Naive thymus-derived CD4-positive, alpha-beta T cell (primary cell): ENCODE measurements at regions not wholly inside any gene's neighbourhood (a gene's known extent, or its start where the extent isn't known, plus 50 kb on each side); places are given as distances from the start of the nearest gene placed in this dataset.

Experiments
- ATAC-seq: fragments of 150-1000 bp; cut with Tn5 transposase; 2 replicates; pipeline ENCODE4 v1.10.0; 2021; ENCODE audit warnings: mild to moderate bottlenecking, moderate library complexity
- CTCF ChIA-PET: fragments of 350-600 bp; sonication (Branson Sonifier 250); formaldehyde crosslinking; loops from one replicate; lab custom pipeline; 2021; ENCODE audit warnings: antibody characterized with exemption; lab: Charles Lee
- POLR2A ChIA-PET: fragments of 350-600 bp; sonication (Branson Sonifier 250); formaldehyde crosslinking; loops from one replicate; lab custom pipeline; 2021; ENCODE audit warnings: antibody characterized with exemption, inconsistent platforms; lab: Charles Lee
- DNase-seq, 9 donors: peaks; one replicate each; pipeline versions ENCODE4 v3.0.0 to v3.0.0-alpha.2; 2020 to 2022; ENCODE audit warnings: mixed read lengths in 1 of 9
- H3K27ac ChIP-seq: one replicate; pipeline ENCODE4 v1.7.0; 2013; ENCODE audit warnings: mild to moderate bottlenecking, low read depth, low read length, moderate library complexity
- H3K27me3 ChIP-seq, 2 donors: one replicate each; pipeline ENCODE4 v1.7.0; 2013; ENCODE audit warnings: low read length in 2 of 2, mild to moderate bottlenecking in 2 of 2, moderate library complexity in 2 of 2; ENCODE audit not compliant: control insufficient read depth in 2 of 2, insufficient read depth in 2 of 2
- H3K36me3 ChIP-seq, 3 experiments: 1 replicate in 2 of 3; 2 replicates in 1 of 3; pipeline ENCODE4 v1.7.0; 2013; ENCODE audit warnings: low read length in 3 of 3, mild to moderate bottlenecking in 3 of 3, moderate library complexity in 1 of 3; ENCODE audit not compliant: insufficient read depth in 3 of 3, control insufficient read depth in 2 of 3
- H3K4me1 ChIP-seq, 2 donors: one replicate each; pipeline ENCODE4 v1.7.0; 2013; ENCODE audit warnings: low read length in 2 of 2, mild to moderate bottlenecking in 2 of 2, moderate library complexity in 1 of 2; ENCODE audit not compliant: control insufficient read depth in 2 of 2, insufficient read depth in 2 of 2
- H3K4me3 ChIP-seq: 2 replicates; pipeline ENCODE4 v1.7.0; 2013; ENCODE audit warnings: mild to moderate bottlenecking, low read length
- H3K9me3 ChIP-seq, 3 experiments: 1 replicate in 2 of 3; 2 replicates in 1 of 3; pipeline ENCODE4 v1.7.0; 2013; ENCODE audit warnings: low read length in 3 of 3; ENCODE audit not compliant: control insufficient read depth in 2 of 3
- H3K27ac Mint-ChIP-seq, 9 donors: one replicate each; pipeline ENCODE4 v1.8.0; 2020 to 2022; ENCODE audit warnings: mixed read lengths in 9 of 9, mild to moderate bottlenecking in 8 of 9, moderate library complexity in 5 of 9, inconsistent platforms in 2 of 9
- H3K27me3 Mint-ChIP-seq, 5 donors: one replicate each; pipeline ENCODE4 v1.8.0; 2021 to 2022; ENCODE audit warnings: mixed read lengths in 5 of 5, mild to moderate bottlenecking in 1 of 5
- H3K36me3 Mint-ChIP-seq, 5 donors: one replicate each; pipeline ENCODE4 v1.8.0; 2020 to 2022; ENCODE audit warnings: mixed read lengths in 5 of 5, mild to moderate bottlenecking in 3 of 5, inconsistent platforms in 1 of 5
- H3K4me1 Mint-ChIP-seq, 7 donors: one replicate each; pipeline ENCODE4 v1.8.0; 2020 to 2022; ENCODE audit warnings: mixed read lengths in 7 of 7, mild to moderate bottlenecking in 3 of 7, inconsistent platforms in 1 of 7
- H3K4me3 Mint-ChIP-seq, 10 donors: one replicate each; pipeline ENCODE4 v1.8.0; 2020 to 2022; ENCODE audit warnings: mild to moderate bottlenecking in 10 of 10, mixed read lengths in 10 of 10, moderate library complexity in 6 of 10, inconsistent platforms in 2 of 10
- H3K9me3 Mint-ChIP-seq, 11 donors: one replicate each; pipeline ENCODE4 v1.8.0; 2020 to 2022; ENCODE audit warnings: mixed read lengths in 11 of 11, mild to moderate bottlenecking in 4 of 11, inconsistent platforms in 1 of 11, moderate library complexity in 1 of 11
- intact Hi-C, 2 donors: fragments of 100-400 bp; cut with micrococcal nuclease; formaldehyde crosslinking; loops; one replicate each; pipeline ENCODE4 v1.15.1; 2023

GRCh38 chr6:91580635-91581034 lies 993.8 kb upstream of the MAP3K7 start:
- Mint-ChIP-seq H3K4me3 (no peak overlapping the region), H3K27ac (no peak overlapping the region), H3K27me3 (no peaks in the 10 kb centered on the region), H3K4me1 (no peaks in the 10 kb centered on the region), H3K9me3 (peaks cover 0 to 5% (median 0%) of the 10 kb centered on the region in 11 donors), H3K36me3 (no peaks in the 10 kb centered on the region)
- Histone ChIP-seq H3K4me3 (no peak overlapping the region), H3K4me1 (no peaks in the 10 kb centered on the region), H3K27me3 (no peaks in the 10 kb centered on the region), H3K9me3 (no peaks in the 10 kb centered on the region), H3K36me3 (no peaks in the 10 kb centered on the region), H3K27ac (no peak overlapping the region)
- DNase-seq: no peak
- no peak for ATAC-seq
- intact Hi-C loops: no loop called here
- ChIA-PET POLR2A (no interaction called here), CTCF (no interaction called here)

DNA sequence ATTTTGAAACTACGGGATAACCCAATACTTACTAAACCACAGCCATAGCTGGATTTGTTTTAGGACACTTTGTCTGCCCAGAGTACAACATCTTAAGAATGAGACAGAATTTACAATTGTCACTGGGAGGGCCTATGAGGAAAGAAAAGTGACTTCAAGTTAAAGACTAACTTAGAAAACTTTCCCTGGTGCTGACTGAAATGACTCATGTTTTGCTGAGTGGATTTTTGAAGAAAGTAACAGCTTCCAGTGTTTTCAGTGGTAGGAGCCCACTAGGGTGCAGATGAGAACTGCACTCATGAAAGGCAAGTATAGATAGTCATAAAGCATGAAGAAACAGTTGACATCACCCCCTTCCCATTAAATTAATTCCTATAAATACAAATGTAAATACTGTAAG lies 988.2 kb upstream of the MAP3K7 start:
- intact Hi-C loops: no loop called here
- no peak overlapping the region for H3K4me3 Mint-ChIP-seq
- H3K4me1 Mint-ChIP-seq: no peaks in the 10 kb centered on the region
- H3K9me3 Mint-ChIP-seq: peaks cover 0 to 5% (median 0%) of the 10 kb centered on the region in 11 donors
- Histone ChIP-seq H3K9me3 (no peaks in the 10 kb centered on the region), H3K4me1 (no peaks in the 10 kb centered on the region), H3K27me3 (no peaks in the 10 kb centered on the region), H3K27ac (no peak overlapping the region), H3K4me3 (no peak overlapping the region), H3K36me3 (no peaks in the 10 kb centered on the region)
- CTCF ChIA-PET: no interaction called here
- ATAC-seq (no peak), DNase-seq (no peak)
- no peaks in the 10 kb centered on the region for H3K36me3 Mint-ChIP-seq
- POLR2A ChIA-PET: no interaction called here
- H3K27ac Mint-ChIP-seq: no peak overlapping the region
- no peaks in the 10 kb centered on the region for H3K27me3 Mint-ChIP-seq

GRCh38 chr6:91573826-91574416 lies 987.0 kb upstream of the MAP3K7 start:
- Histone ChIP-seq H3K36me3 (no peaks in the 10 kb centered on the region), H3K4me3 (no peak overlapping the region), H3K9me3 (no peaks in the 10 kb centered on the region), H3K27me3 (no peaks in the 10 kb centered on the region), H3K27ac (no peak overlapping the region), H3K4me1 (no peaks in the 10 kb centered on the region)
- no peak for ATAC-seq
- peaks cover 0 to 1% (median 0%) of the 10 kb centered on the region in 11 donors for H3K9me3 Mint-ChIP-seq
- CTCF ChIA-PET: no interaction called here
- no peaks in the 10 kb centered on the region for H3K36me3 Mint-ChIP-seq
- intact Hi-C loops: no loop called here
- no peak overlapping the region for H3K4me3 Mint-ChIP-seq
- no peaks in the 10 kb centered on the region for H3K27me3 Mint-ChIP-seq
- no peaks in the 10 kb centered on the region for H3K4me1 Mint-ChIP-seq
- no peak overlapping the region for H3K27ac Mint-ChIP-seq
- POLR2A ChIA-PET: no interaction called here
- DNase-seq: no peak

DNA sequence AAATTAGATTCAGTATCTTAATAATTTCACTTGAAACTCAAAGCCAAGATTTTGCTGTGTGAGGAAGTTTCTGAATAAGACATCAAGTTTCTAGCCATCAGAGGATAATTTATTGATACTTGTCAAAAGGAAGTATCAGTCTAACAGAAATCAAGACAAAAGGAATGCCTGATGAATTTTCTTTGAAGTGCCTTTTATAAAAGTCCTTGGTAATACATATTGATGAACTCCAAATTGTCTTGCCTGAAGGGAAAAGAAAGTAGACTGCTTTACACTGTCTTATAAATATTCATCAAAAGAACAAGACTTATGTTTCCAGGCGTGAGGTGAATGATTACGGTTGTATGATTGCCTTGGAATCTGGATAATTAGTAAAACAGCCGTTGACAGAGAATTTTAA lies 986.0 kb upstream of the MAP3K7 start:
- no peak overlapping the region for H3K4me3 ChIP-seq
- no peak overlapping the region for H3K27ac ChIP-seq
- no peak for DNase-seq
- Mint-ChIP-seq H3K27ac (no peak overlapping the region), H3K9me3 (peaks cover 0 to 2% (median 0%) of the 10 kb centered on the region in 11 donors), H3K4me1 (no peaks in the 10 kb centered on the region), H3K27me3 (no peaks in the 10 kb centered on the region), H3K4me3 (no peak overlapping the region), H3K36me3 (no peaks in the 10 kb centered on the region)
- H3K27me3 ChIP-seq: no peaks in the 10 kb centered on the region
- ChIA-PET CTCF (no interaction called here), POLR2A (no interaction called here)
- H3K9me3 ChIP-seq: no peaks in the 10 kb centered on the region
- intact Hi-C loops: no loop called here
- no peaks in the 10 kb centered on the region for H3K4me1 ChIP-seq
- ATAC-seq: no peak
- no peaks in the 10 kb centered on the region for H3K36me3 ChIP-seq

DNA sequence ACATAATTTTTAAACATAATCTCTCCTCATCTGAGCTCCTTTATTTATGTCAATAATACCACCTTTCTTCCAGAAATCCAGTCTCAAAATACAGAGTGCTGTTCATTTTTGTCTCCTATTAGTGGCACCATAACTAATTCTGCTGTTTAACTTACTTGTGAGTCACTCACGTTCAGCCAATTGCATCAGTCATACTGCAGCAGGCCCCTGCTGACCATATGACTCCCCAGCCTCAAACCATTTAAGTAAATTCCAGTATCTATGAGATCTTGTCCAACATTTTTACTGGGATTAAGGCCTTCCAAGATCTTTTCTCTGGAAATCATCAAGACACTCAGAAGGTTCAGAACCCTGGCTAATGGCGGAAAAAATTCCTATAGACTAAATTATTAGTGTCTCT lies 982.2 kb upstream of the MAP3K7 start:
- H3K27me3 Mint-ChIP-seq: no peaks in the 10 kb centered on the region
- POLR2A ChIA-PET: no interaction called here

GRCh38 chr6:91566467-91566866 lies 979.6 kb upstream of the MAP3K7 start:
- no peaks in the 10 kb centered on the region for H3K27me3 Mint-ChIP-seq
- H3K4me1 ChIP-seq: no peaks in the 10 kb centered on the region
- ChIA-PET POLR2A (no interaction called here), CTCF (no interaction called here)
- H3K27ac Mint-ChIP-seq: no peak overlapping the region
- DNase-seq (no peak), ATAC-seq (no peak)
- no peak overlapping the region for H3K4me3 ChIP-seq
- H3K36me3 Mint-ChIP-seq: no peaks in the 10 kb centered on the region
- no peak overlapping the region for H3K27ac ChIP-seq
- no peaks in the 10 kb centered on the region for H3K9me3 ChIP-seq
- H3K4me3 Mint-ChIP-seq: no peak overlapping the region
- H3K9me3 Mint-ChIP-seq: peaks cover 0 to 13% (median 1%) of the 10 kb centered on the region in 11 donors
- H3K4me1 Mint-ChIP-seq: no peaks in the 10 kb centered on the region
- H3K27me3 ChIP-seq: no peaks in the 10 kb centered on the region
- H3K36me3 ChIP-seq: no peaks in the 10 kb centered on the region
- intact Hi-C loops: no loop called here

More for the DNA sequence above, 982.2 kb upstream of the MAP3K7 start:
- Histone ChIP-seq H3K4me3 (no peak overlapping the region), H3K27ac (no peak overlapping the region), H3K9me3 (no peaks in the 10 kb centered on the region), H3K27me3 (no peaks in the 10 kb centered on the region), H3K4me1 (no peaks in the 10 kb centered on the region), H3K36me3 (no peaks in the 10 kb centered on the region)
- Mint-ChIP-seq H3K36me3 (no peaks in the 10 kb centered on the region), H3K4me1 (no peaks in the 10 kb centered on the region), H3K4me3 (no peak overlapping the region), H3K9me3 (peaks cover 0 to 13% (median 1%) of the 10 kb centered on the region in 11 donors), H3K27ac (no peak overlapping the region)
- intact Hi-C loops: no loop called here
- no peak for ATAC-seq
- CTCF ChIA-PET: no interaction called here
- DNase-seq: no peak

GRCh38 chr6:91565207-91565606 lies 978.3 kb upstream of the MAP3K7 start:
- no peak overlapping the region for H3K27ac ChIP-seq
- no peak overlapping the region for H3K27ac Mint-ChIP-seq
- H3K36me3 Mint-ChIP-seq: no peaks in the 10 kb centered on the region
- CTCF ChIA-PET: no interaction called here
- H3K4me1 ChIP-seq: no peaks in the 10 kb centered on the region
- no peaks in the 10 kb centered on the region for H3K27me3 ChIP-seq
- no peaks in the 10 kb centered on the region for H3K4me1 Mint-ChIP-seq
- no peak overlapping the region for H3K4me3 Mint-ChIP-seq
- H3K4me3 ChIP-seq: no peak overlapping the region
- H3K36me3 ChIP-seq: no peaks in the 10 kb centered on the region
- H3K9me3 Mint-ChIP-seq: peaks cover 0 to 21% (median 6%) of the 10 kb centered on the region in 11 donors
- POLR2A ChIA-PET: no interaction called here
- DNase-seq: no peak
- H3K27me3 Mint-ChIP-seq: no peaks in the 10 kb centered on the region
- ATAC-seq: no peak
- H3K9me3 ChIP-seq: no peaks in the 10 kb centered on the region
- intact Hi-C loops: no loop called here
